IPS-NIHi7 (cell line): ENCODE measurements at regions not wholly inside any gene's neighbourhood (a gene's known extent, or its start where the extent isn't known, plus 50 kb on each side); places are given as distances from the start of the nearest gene placed in this dataset.

Experiments used
- DNase-seq: peaks from one replicate; pipeline ENCODE4 v3.0.0; 2012; ENCODE audit warnings: mixed read lengths; ENCODE audit errors: extremely low spot score

GRCh38 chr3:134427400-134428111 lies 53.3 kb upstream of the AMOTL2 start:
- DNase-seq = peak; percentile 27

DNA sequence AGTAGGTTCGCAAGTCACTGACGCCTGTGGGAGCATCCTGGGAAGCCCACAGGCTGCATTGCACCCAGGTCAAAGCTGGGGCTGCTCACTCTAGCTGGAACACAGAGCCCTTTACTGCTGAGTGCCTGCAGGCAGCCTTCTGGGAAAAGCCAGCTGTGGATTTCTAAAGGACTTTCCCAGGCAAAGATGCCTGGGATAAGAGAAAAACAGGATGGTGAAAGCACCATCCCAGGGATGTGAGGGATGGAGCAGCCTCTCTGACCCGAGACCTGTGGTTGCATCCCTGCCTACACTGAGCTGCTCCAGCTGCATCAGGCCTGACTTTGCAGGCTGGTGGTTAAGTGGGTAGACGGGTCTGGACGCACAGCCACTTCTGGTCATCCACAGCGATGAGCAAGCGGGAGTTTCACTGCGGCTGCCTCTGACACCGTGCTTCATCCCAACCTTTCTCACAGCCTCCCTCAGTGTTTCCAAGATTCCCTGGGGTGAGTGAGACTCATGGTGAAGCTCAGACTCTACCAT lies 52.5 kb upstream of the AMOTL2 start:
- no peak for DNase-seq

DNA sequence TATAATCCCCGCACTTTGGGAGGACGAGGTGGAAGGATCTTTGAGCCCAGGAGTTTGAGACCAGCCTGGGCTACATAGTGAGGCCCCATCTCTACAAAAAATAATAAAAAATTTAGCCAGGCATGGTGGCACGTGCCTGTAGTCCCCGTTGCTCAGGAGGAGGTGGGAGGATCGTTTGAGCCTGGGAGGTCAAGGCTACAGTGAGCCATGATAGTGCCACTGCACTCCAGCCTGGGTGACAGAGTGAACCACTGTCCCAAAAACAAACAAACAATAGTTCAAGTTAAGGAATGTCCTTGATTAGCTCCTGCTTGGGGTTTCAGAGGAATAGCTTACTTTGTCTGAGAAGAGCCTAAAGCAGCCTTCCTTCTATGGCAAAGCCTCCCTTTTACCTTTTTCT lies 51.7 kb upstream of the AMOTL2 start:
- no peak for DNase-seq
